ENCODE measurements at regions not wholly inside any gene's neighbourhood (a gene's known extent, or its start where the extent isn't known, plus 50 kb on each side); places are given as distances from the start of the nearest gene placed in this dataset.

DNA sequence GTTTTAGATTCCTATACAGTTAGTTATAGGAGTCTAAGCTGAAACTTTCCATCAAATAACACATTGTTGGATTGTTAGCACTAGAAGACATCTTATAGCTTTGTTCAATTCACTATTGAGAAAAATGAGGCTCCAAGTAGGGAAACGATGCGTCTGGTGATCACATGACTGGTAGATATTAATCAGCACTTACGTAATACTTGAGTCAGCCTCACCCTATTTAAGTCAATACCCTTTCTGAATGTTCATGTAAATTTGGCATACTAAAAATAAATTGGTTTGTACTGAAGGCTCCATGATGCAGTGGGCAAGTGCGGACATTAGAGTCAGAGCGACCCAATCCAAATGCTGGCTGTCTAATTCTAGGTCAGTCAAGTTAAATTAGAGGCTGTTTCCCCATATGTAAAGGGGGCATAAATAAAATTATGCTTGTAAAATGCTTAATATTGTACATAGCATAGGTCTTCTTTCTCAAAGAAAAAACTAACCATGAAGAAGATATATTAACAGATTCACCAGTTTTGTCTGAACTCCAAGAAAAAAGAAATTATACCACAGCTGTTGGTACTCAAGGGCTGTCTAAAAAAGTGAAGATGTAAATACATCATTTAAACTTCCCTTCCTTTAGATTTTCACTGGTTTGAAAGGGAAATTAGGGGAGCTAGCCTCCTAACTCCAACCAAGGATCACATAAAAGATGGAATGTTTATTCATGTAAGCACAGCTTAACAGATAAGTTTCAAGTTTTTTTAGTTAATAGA is 406.6 kb upstream of the TLE4 start:
- H3K27ac ChIP-seq, result no peak overlapping the region
- TF ChIP-seq, protein P1, sequence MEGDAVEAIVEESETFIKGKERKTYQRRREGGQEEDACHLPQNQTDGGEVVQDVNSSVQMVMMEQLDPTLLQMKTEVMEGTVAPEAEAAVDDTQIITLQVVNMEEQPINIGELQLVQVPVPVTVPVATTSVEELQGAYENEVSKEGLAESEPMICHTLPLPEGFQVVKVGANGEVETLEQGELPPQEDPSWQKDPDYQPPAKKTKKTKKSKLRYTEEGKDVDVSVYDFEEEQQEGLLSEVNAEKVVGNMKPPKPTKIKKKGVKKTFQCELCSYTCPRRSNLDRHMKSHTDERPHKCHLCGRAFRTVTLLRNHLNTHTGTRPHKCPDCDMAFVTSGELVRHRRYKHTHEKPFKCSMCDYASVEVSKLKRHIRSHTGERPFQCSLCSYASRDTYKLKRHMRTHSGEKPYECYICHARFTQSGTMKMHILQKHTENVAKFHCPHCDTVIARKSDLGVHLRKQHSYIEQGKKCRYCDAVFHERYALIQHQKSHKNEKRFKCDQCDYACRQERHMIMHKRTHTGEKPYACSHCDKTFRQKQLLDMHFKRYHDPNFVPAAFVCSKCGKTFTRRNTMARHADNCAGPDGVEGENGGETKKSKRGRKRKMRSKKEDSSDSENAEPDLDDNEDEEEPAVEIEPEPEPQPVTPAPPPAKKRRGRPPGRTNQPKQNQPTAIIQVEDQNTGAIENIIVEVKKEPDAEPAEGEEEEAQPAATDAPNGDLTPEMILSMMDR (IDR thresholded peaks at IDR 0.05), result no peak
- TF ChIP-seq ZFX (IDR thresholded peaks at IDR 0.05; ENCODE audit: borderline replicate concordance), result no peak

GRCh38 chr9:79166005-79166404 is 405.8 kb upstream of the TLE4 start:
- TF ChIP-seq, protein P1 (IDR thresholded peaks at IDR 0.05), result no peak
- no peak for TF ChIP-seq ZFX (IDR thresholded peaks at IDR 0.05; ENCODE audit: borderline replicate concordance)
- no peak overlapping the region for H3K27ac ChIP-seq

GRCh38 chr9:79170643-79171042 is 401.1 kb upstream of the TLE4 start:
- H3K27ac ChIP-seq, result no peak overlapping the region
- TF ChIP-seq, protein P1 (IDR thresholded peaks at IDR 0.05), result no peak

DNA sequence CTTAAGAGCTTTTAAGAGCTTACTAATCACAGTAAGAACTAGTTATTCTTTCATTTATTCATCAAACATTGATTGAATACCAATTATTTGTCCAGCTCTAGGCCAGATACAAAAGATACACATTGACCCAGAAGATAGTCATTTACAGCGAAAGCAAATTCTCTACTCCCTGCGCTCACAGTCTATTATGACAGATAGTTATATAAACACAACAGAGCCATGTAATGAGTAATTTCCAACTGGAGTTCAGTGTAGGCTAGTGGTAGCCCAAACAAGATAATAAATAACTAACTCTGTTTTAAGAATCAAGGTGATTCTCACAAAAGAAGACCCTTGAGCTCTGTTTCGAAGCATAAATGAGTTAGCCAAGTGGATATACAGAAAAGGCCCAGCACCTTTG is 397.8 kb upstream of the TLE4 start:
- H3K27ac ChIP-seq, result no peak overlapping the region
- TF ChIP-seq ZFX (IDR thresholded peaks at IDR 0.05; ENCODE audit: borderline replicate concordance), result no peak
- TF ChIP-seq, protein P1 (IDR thresholded peaks at IDR 0.05), result no peak

DNA sequence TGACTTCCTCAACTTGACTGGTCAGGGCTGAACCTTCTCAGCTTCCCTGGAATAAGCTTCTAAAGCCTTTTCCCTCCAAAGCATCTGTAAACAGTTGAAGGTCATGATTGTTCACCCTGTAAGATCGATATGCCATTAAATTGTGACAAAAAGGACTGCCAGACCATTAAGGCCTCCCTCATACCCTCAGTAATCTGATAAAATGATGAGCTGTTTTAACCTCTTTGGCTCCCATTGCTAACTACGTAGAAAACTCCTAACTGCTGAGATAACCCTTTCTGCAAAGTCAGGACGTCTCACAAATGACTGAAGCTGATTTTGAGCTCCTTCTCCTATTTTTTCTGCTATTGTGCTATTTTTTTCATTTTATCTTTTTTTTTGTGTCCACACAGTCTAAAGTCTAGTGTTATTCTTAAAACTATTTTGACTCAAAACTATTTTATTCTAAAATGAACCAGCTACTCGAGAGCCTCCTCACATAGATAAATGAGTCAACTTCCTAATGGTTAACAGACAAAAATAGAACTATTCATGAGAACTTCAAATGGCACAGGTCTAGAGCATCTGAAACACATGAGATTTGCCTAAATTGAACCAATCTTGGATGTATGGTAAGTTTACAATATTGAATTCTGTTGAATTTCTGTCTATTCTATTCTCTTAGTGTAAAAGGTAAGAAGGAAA is 395.6 kb upstream of the TLE4 start:
- TF ChIP-seq, protein P1 (IDR thresholded peaks at IDR 0.05), result no peak
- TF ChIP-seq ZFX (IDR thresholded peaks at IDR 0.05; ENCODE audit: borderline replicate concordance), result no peak
- H3K27ac ChIP-seq, result no peak overlapping the region

DNA sequence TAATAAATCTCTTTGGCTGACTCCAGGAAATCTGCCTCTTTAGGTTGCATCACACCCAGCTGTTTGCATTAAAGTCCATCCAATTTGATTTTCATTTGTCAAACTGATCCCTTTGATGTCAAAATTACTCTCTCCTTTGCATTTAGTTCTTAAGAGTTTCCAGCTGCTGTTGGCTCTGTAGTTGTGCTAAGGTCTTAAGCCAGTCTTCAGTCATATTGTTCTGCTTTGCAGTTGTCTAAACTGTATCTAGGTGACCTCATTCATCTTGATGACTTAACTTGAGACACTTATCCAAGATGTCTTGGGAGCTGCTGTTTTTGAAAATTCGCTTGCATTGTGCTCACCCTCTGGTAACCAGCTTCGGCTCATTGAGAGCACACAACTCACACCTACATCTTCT is 386.9 kb upstream of the TLE4 start:
- no peak for TF ChIP-seq ZFX (IDR thresholded peaks at IDR 0.05; ENCODE audit: borderline replicate concordance)
- TF ChIP-seq, protein P1 (IDR thresholded peaks at IDR 0.05), result no peak
- no peak overlapping the region for H3K27ac ChIP-seq

- TF ChIP-seq ZFX (IDR thresholded peaks at IDR 0.05; ENCODE audit: borderline replicate concordance), result no peak
- TF ChIP-seq, protein P1 (IDR thresholded peaks at IDR 0.05), result no peak
- H3K27ac ChIP-seq, result no peak overlapping the region
Observed at GRCh38 chr9:79185866-79186265, 385.9 kb upstream of the TLE4 start.

Measured in 22Rv1 (cell line).